Mucosa of stomach (tissue), 1 donor: ENCODE measurements at regions not wholly inside any gene's neighbourhood (a gene's known extent, or its start where the extent isn't known, plus 50 kb on each side); places are given as distances from the start of the nearest gene placed in this dataset.
"Not testable (repeated sequence)": the region's sequence is repeated elsewhere in the genome, so short reads cannot be mapped to it uniquely, and the experiment has no call there.

Source experiments
- H3K27me3 ChIP-seq: one replicate; pipeline ENCODE4 v1.7.0; 2013; ENCODE audit warnings: mild to moderate bottlenecking, low read length; ENCODE audit not compliant: control insufficient read depth, insufficient read depth
- H3K36me3 ChIP-seq: one replicate; pipeline ENCODE4 v1.7.0; 2013; ENCODE audit warnings: low read length; ENCODE audit not compliant: control insufficient read depth, insufficient read depth
- H3K4me1 ChIP-seq: one replicate; pipeline ENCODE4 v1.7.0; 2013; ENCODE audit warnings: mild to moderate bottlenecking, low read length; ENCODE audit not compliant: control insufficient read depth, insufficient read depth
- H3K4me3 ChIP-seq: one replicate; pipeline ENCODE4 v1.7.0; 2013; ENCODE audit warnings: low read length
- H3K9ac ChIP-seq: one replicate; pipeline ENCODE4 v1.7.0; 2013; ENCODE audit warnings: mild to moderate bottlenecking, low read length, moderate library complexity
- H3K9me3 ChIP-seq: one replicate; pipeline ENCODE4 v1.7.0; 2013; ENCODE audit warnings: mild to moderate bottlenecking, low read length, moderate library complexity; ENCODE audit not compliant: control insufficient read depth
- donor health status: Pancreatic carcinoma.

DNA sequence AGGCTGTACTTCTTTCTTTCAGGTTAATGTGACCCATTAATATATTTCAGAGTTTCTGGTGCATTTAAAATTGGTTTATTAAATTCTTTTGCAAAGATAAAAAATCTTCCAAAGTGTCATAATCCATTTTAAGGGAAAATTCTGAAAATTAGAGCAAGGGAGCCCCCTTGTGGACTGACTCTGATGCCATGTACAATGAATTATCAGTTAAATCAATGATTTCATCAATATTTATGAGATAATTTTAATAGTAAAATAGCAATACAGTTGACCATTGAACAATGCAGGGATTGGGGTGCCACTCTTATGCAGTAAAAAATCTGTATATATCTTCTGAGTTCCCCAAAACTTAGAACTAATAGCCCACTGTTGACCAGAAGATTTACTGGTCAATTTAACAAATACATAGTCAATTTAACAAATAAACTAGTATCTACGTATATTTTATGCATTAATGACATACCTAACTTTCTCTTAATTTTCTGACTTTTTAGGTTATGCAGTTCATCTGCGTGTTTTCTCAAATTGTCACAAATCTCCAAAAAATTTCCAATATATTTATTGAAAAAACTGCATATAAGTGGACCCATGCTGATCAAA, 479.1 kb upstream of the MIR17HG start:
- H3K4me1 ChIP-seq, result peaks cover 12% of the 10 kb centered on the region
- no peaks in the 10 kb centered on the region for H3K36me3 ChIP-seq
- H3K27me3 ChIP-seq, result no peaks in the 10 kb centered on the region
- no peaks in the 10 kb centered on the region for H3K9me3 ChIP-seq
- no peak overlapping the region for H3K9ac ChIP-seq
- no peak overlapping the region for H3K4me3 ChIP-seq

DNA sequence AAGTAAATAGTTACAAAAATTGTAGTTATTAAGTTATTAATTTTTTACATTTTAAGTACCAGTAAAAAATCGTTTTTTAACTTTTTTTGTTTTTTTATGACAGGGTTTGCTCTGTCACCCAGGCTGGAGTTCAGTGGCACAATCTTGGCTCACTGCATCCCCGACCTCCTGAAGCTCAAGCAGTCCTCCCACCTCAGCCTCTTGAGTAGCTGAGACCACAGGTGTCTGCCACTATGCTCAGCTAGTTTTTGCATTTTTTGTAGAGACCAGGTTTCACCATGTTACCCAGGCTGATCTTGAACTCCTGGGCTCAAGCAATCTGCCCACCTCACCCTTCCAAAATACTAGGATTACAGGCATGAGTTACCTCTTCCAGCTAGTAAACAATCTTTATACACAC, 477.9 kb upstream of the MIR17HG start:
- Histone ChIP-seq H3K9ac (no peak overlapping the region), H3K4me1 (peaks cover 12% of the 10 kb centered on the region), H3K4me3 (no peak overlapping the region), H3K36me3 (no peaks in the 10 kb centered on the region), H3K9me3 (no peaks in the 10 kb centered on the region), H3K27me3 (no peaks in the 10 kb centered on the region)

DNA sequence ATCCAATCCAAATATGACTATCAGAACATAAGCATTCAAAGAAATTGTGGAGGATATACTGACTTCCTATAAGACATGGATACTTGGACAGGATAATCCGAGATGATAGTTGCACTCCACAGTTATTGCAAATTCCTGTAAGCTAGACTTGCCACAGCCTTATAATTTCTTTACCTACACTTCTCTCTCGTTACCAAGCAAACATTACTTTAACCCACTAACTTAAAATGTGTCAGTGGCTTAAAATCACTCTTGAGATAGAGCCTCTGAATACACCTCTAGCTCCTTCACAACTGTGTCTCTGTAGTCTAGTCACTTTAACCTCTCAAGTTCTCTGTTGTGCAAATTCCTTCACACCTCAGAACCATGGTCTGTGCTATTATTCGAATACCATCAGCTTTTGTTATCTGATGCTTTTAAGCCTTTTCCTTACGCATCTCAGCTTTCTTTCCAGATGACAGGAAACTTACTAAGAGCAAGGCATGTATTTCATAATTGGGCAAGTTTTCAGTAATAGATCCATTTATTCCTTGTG, 474.9 kb upstream of the MIR17HG start:
- Histone ChIP-seq H3K27me3 (no peaks in the 10 kb centered on the region), H3K4me3 (no peak overlapping the region), H3K9ac (no peak overlapping the region), H3K4me1 (no peaks in the 10 kb centered on the region), H3K9me3 (no peaks in the 10 kb centered on the region), H3K36me3 (no peaks in the 10 kb centered on the region)

GRCh38 chr13:90880790-90881189, 466.7 kb upstream of the MIR17HG start:
- no peak overlapping the region for H3K4me3 ChIP-seq
- H3K9ac ChIP-seq, result no peak overlapping the region
- H3K36me3 ChIP-seq, result no peaks in the 10 kb centered on the region
- no peaks in the 10 kb centered on the region for H3K27me3 ChIP-seq
- H3K9me3 ChIP-seq, result no peaks in the 10 kb centered on the region
- H3K4me1 ChIP-seq, result no peaks in the 10 kb centered on the region

- H3K4me1 ChIP-seq, result no peaks in the 10 kb centered on the region
- H3K27me3 ChIP-seq, result no peaks in the 10 kb centered on the region
- no peaks in the 10 kb centered on the region for H3K36me3 ChIP-seq
- no peak overlapping the region for H3K9ac ChIP-seq
- H3K9me3 ChIP-seq, result no peaks in the 10 kb centered on the region
- no peak overlapping the region for H3K4me3 ChIP-seq
Measured at GRCh38 chr13:90882551-90882950, 464.9 kb upstream of the MIR17HG start.

GRCh38 chr13:90883592-90883991, 463.9 kb upstream of the MIR17HG start:
- H3K4me1 ChIP-seq, result no peaks in the 10 kb centered on the region
- H3K27me3 ChIP-seq, result no peaks in the 10 kb centered on the region
- no peak overlapping the region for H3K4me3 ChIP-seq
- no peaks in the 10 kb centered on the region for H3K9me3 ChIP-seq
- no peak overlapping the region for H3K9ac ChIP-seq
- H3K36me3 ChIP-seq, result no peaks in the 10 kb centered on the region

DNA sequence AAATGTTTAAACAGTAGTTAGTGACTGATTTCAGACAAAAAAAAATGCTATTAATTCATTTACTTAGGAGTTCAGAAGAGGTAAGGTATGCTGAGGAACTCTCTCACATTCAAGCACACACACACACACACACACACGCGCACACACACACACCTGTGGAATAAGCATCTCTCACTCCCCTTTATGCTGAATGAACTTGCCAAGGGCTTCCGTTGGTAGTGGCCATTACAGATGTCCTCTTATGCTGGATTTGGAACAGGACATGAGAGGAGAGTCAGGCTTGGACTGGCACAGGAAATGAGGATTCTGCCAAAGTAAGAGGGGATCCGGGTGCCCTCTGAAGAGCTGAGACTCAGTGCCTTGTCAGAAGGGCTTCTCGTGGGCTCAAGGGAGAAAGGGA, 463.4 kb upstream of the MIR17HG start:
- Histone ChIP-seq H3K27me3 (no peaks in the 10 kb centered on the region), H3K36me3 (no peaks in the 10 kb centered on the region), H3K4me1 (no peaks in the 10 kb centered on the region), H3K4me3 (no peak overlapping the region), H3K9me3 (no peaks in the 10 kb centered on the region), H3K9ac (no peak overlapping the region)

DNA sequence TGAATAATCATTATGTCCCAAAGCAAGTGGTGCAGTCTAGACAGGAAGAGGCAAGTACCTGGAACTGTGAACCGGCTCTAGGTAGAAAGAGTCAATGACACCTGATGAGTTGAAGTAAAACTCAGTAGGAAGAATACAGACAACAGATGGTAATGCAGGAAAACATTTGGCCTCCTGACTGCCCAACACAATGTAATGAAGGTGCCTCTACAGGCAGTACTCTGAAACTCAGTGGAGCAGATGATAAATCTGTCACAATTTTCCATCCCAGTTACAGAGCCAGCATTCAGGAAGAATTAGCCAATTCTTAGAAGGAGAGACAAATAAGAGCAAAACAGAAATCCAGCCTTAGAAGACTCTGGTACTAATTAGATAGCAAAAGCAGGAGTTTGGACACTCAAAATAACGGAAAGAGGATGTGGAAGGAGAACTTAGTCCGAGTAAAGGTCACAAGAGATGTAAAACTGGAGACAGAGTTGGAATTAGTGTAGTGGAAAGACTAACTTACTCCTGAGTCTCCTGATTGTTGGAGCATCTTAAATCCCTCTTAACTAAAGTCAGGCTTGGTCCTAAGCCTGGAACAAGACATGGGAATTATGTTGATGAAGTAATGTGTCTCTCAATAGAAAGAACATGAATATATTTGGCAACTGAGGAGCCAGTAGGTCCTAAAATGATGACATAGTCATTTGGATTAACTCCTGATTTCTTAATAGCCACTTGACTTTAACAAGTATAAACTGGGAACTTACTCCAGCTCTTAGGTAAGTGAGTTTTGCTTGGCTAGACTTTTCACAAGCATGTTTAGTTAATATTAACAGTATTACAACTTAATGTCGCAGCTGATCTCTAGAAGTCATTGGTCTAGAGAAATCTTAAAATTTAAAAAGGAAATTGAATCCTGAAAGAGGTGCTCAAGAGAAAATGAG, 457.3 kb upstream of the MIR17HG start:
- no peaks in the 10 kb centered on the region for H3K9me3 ChIP-seq
- H3K36me3 ChIP-seq, result no peaks in the 10 kb centered on the region
- no peak overlapping the region for H3K4me3 ChIP-seq
- H3K27me3 ChIP-seq, result no peaks in the 10 kb centered on the region
- no peaks in the 10 kb centered on the region for H3K4me1 ChIP-seq
- no peak overlapping the region for H3K9ac ChIP-seq

- Histone ChIP-seq H3K9ac (no peak overlapping the region), H3K4me1 (no peaks in the 10 kb centered on the region), H3K9me3 (no peaks in the 10 kb centered on the region), H3K27me3 (no peaks in the 10 kb centered on the region), H3K4me3 (no peak overlapping the region), H3K36me3 (no peaks in the 10 kb centered on the region)
Measured at GRCh38 chr13:90891329-90891728, 456.2 kb upstream of the MIR17HG start.

- not testable (repeated sequence) for H3K27me3 ChIP-seq, H3K36me3 ChIP-seq, H3K4me1 ChIP-seq, H3K9me3 ChIP-seq, H3K9ac ChIP-seq, H3K4me3 ChIP-seq
Measured at GRCh38 chr13:90893199-90893598, 454.3 kb upstream of the MIR17HG start.

DNA sequence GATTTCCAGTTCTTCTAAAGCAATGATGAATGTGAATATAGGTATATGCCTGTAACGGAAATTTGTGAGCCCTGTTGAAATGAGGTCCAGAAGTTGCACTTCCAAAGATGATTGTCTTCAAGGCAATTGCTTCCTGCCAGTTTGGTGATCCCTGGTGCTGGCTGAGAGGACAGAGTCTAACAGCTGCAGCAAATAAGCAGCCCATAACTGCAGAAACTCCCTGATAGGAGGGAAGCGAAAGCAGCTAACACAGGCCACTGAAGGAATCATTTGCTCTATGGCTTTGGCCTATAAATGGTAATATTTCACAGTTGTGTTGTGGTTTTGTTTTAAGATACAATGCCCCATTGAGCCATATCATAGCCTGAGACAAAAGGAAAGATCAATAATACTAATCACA, 451.5 kb upstream of the MIR17HG start:
- H3K4me3 ChIP-seq, result no peak overlapping the region

DNA sequence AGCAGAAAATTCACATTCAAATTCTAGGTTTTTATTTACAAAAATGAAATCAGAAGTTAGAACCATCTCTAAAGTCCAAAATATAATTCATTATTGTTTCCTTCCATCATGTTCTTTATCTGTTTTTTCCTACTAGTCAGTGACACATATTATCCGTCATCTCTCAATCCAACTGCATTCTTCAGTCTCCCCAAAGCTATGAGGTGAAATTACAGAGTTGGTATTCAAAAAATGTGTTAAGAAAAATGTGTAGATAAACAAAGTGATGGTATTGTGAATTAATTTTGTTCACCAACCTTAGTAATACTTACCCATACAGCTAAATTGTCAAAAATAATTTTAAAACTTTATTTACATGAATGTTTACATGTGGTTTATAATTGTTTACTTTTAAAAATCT, 448.7 kb upstream of the MIR17HG start:
- no peak overlapping the region for H3K9ac ChIP-seq
- no peaks in the 10 kb centered on the region for H3K4me1 ChIP-seq
- no peaks in the 10 kb centered on the region for H3K27me3 ChIP-seq
- no peak overlapping the region for H3K4me3 ChIP-seq
- H3K36me3 ChIP-seq, result no peaks in the 10 kb centered on the region
- no peaks in the 10 kb centered on the region for H3K9me3 ChIP-seq

More for the DNA sequence above, 451.5 kb upstream of the MIR17HG start:
- Histone ChIP-seq H3K4me1 (no peaks in the 10 kb centered on the region), H3K9ac (no peak overlapping the region), H3K9me3 (no peaks in the 10 kb centered on the region), H3K27me3 (no peaks in the 10 kb centered on the region), H3K36me3 (no peaks in the 10 kb centered on the region)
